IMR-90 (cell line): ENCODE measurements at regions not wholly inside any gene's neighbourhood (a gene's known extent, or its start where the extent isn't known, plus 50 kb on each side); places are given as distances from the start of the nearest gene placed in this dataset.

Experiments
- ATAC-seq: fragments of 200-7000 bp; cut with Tn5 transposase; 2 replicates; pipeline ENCODE4 v1.9.1; 2020; ENCODE audit warnings: low read depth, mild to moderate bottlenecking, moderate library complexity
- BruUV-seq: library from RNA; stranded (reverse); fragments of 400-500 nt; replicated peaks from 2 replicates; lab custom pipeline; 2021; lab: Mats Ljungman, UMichigan
- CTCF ChIA-PET: fragments of 300-600 bp; formaldehyde crosslinking; extraction: SDS; loops from one replicate; lab custom pipeline; 2021; ENCODE audit warnings: antibody characterized with exemption; lab: Yijun Ruan, JAX
- POLR2A ChIA-PET: fragments of 300-600 bp; sonication (Branson Sonifier 250); formaldehyde crosslinking; loops from one replicate; lab custom pipeline; 2022; ENCODE audit warnings: antibody characterized with exemption; ENCODE audit not compliant: unreplicated experiment; lab: Charles Lee
- DNase-seq: peaks from one replicate; pipeline ENCODE4 v3.0.0; 2013
- H2AFZ ChIP-seq: replicated peaks from 2 replicates; pipeline ENCODE3; 2013; ENCODE audit warnings: low read length, mild to moderate bottlenecking; ENCODE audit not compliant: poor library complexity
- H2AK5ac ChIP-seq: 2 replicates; pipeline ENCODE4 v1.6.1; 2013; ENCODE audit warnings: low read depth, low read length, inconsistent platforms
- H2AK9ac ChIP-seq: replicated peaks from 2 replicates; pipeline ENCODE3; 2013; ENCODE audit warnings: mild to moderate bottlenecking, low read depth, low read length, moderate library complexity; ENCODE audit not compliant: poor library complexity
- H2BK120ac ChIP-seq: 2 replicates; pipeline ENCODE4 v1.6.1; 2013; ENCODE audit warnings: low read depth, low read length, inconsistent platforms
- H2BK15ac ChIP-seq: 3 replicates; pipeline ENCODE4 v1.6.1; 2013; ENCODE audit warnings: low read depth, low read length, inconsistent platforms
- H2BK20ac ChIP-seq: 2 replicates; pipeline ENCODE4 v1.6.1; 2013; ENCODE audit warnings: low read depth, mild to moderate bottlenecking, inconsistent platforms, low read length, moderate library complexity
- H2BK5ac ChIP-seq: 2 replicates; pipeline ENCODE4 v1.6.1; 2013; ENCODE audit warnings: mild to moderate bottlenecking, low read depth, low read length, inconsistent platforms; ENCODE audit not compliant: poor library complexity, severe bottlenecking
- H3K14ac ChIP-seq: replicated peaks from 2 replicates; pipeline ENCODE4 v1.6.1; 2013; ENCODE audit warnings: low read depth, low read length, inconsistent platforms
- H3K18ac ChIP-seq: 2 replicates; pipeline ENCODE4 v1.6.1; 2013; ENCODE audit warnings: low read depth, low read length, control low read depth
- H3K23ac ChIP-seq: 2 replicates; pipeline ENCODE4 v1.6.1; 2013; ENCODE audit warnings: low read depth, low read length, inconsistent platforms
- H3K27ac ChIP-seq: 2 replicates; pipeline ENCODE4 v1.5.1; 2013; ENCODE audit warnings: mild to moderate bottlenecking, control low read depth, low read length; ENCODE audit not compliant: insufficient read depth
- H3K27me3 ChIP-seq: 2 replicates; pipeline ENCODE4 v1.6.1; 2013; ENCODE audit warnings: low read length; ENCODE audit not compliant: control insufficient read depth, insufficient read depth
- H3K36me3 ChIP-seq: 2 replicates; pipeline ENCODE4 v1.6.1; 2013; ENCODE audit warnings: low read length, mixed read lengths; ENCODE audit not compliant: control insufficient read depth, insufficient read depth
- H3K4ac ChIP-seq: 2 replicates; pipeline ENCODE4 v1.6.1; 2013; ENCODE audit warnings: low read depth, low read length, inconsistent platforms
- H3K4me1 ChIP-seq: 2 replicates; pipeline ENCODE4 v1.6.1; 2013; ENCODE audit warnings: low read length, mixed read lengths; ENCODE audit not compliant: control insufficient read depth, insufficient read depth
- H3K4me2 ChIP-seq: 2 replicates; pipeline ENCODE4 v1.6.1; 2013; ENCODE audit warnings: low read depth, mild to moderate bottlenecking, control low read depth, low read length, moderate library complexity
- H3K4me3 ChIP-seq: 2 replicates; pipeline ENCODE4 v1.5.1; 2013; ENCODE audit warnings: low read depth, mild to moderate bottlenecking, control low read depth, low read length, moderate library complexity; ENCODE audit not compliant: insufficient read depth
- H3K56ac ChIP-seq: 2 replicates; pipeline ENCODE4 v1.6.1; 2013; ENCODE audit warnings: low read length, inconsistent platforms; ENCODE audit not compliant: insufficient read depth; ENCODE audit errors: extremely low read depth
- H3K79me1 ChIP-seq, 2 experiments: 2 replicates each; pipeline ENCODE4 v1.6.1; 2013; ENCODE audit warnings: low read length in 2 of 2, inconsistent platforms in 1 of 2, low read depth in 1 of 2
- H3K9ac ChIP-seq: 2 replicates; pipeline ENCODE4 v1.6.1; 2013; ENCODE audit warnings: low read depth, low read length, control low read depth
- H3K9me1 ChIP-seq: 2 replicates; pipeline ENCODE4 v1.6.1; 2013; ENCODE audit warnings: low read length, inconsistent platforms; ENCODE audit not compliant: insufficient read depth
- H3K9me3 ChIP-seq: 2 replicates; pipeline ENCODE4 v1.6.1; 2013; ENCODE audit warnings: low read length; ENCODE audit not compliant: control insufficient read depth, insufficient read depth
- H4K20me1 ChIP-seq: 2 replicates; pipeline ENCODE4 v1.6.1; 2013; ENCODE audit warnings: low read length, inconsistent platforms; ENCODE audit not compliant: insufficient read depth
- H4K5ac ChIP-seq: 2 replicates; pipeline ENCODE4 v1.6.1; 2013; ENCODE audit warnings: mild to moderate bottlenecking, low read depth, low read length, control low read depth
- H4K8ac ChIP-seq, 2 experiments: 2 replicates each; pipeline ENCODE4 v1.6.1; 2013; ENCODE audit warnings: low read depth in 2 of 2, low read length in 2 of 2, control low read depth in 1 of 2, inconsistent platforms in 1 of 2
- H4K91ac ChIP-seq: 2 replicates; pipeline ENCODE4 v1.6.1; 2013; ENCODE audit warnings: low read depth, low read length, inconsistent platforms; ENCODE audit not compliant: insufficient read depth
- BHLHE40 ChIP-seq: fragments of 150-350 bp; IDR thresholded peaks from 2 replicates; pipeline ENCODE4 v1.6.1; 2016; ENCODE audit warnings: mild to moderate bottlenecking, low read depth, low read length
- CEBPB ChIP-seq: IDR thresholded peaks from 2 replicates; pipeline ENCODE4 v1.6.1; 2012; ENCODE audit warnings: low read depth, low read length, improper control_type of control experiment
- CHD1 ChIP-seq: IDR thresholded peaks from 2 replicates; pipeline ENCODE4 v1.6.1; 2012; ENCODE audit warnings: low read depth, low read length, improper control_type of control experiment
- CTCF ChIP-seq: conservative IDR thresholded peaks from 2 replicates; pipeline ENCODE4 v1.5.1; 2012; ENCODE audit warnings: mild to moderate bottlenecking, low read depth, low read length, improper control_type of control experiment
- ELK1 ChIP-seq: fragments of 150-350 bp; IDR thresholded peaks from 2 replicates; pipeline ENCODE4 v1.6.1; 2016; ENCODE audit warnings: low read depth, mild to moderate bottlenecking, low read length, moderate library complexity, borderline replicate concordance
- FOS ChIP-seq: fragments of 150-350 bp; IDR thresholded peaks from 2 replicates; pipeline ENCODE4 v1.6.1; 2016; ENCODE audit warnings: low read depth, low read length
- MAFK ChIP-seq: IDR thresholded peaks from 2 replicates; pipeline ENCODE4 v1.6.1; 2012; ENCODE audit warnings: low read depth, low read length, improper control_type of control experiment
- MAZ ChIP-seq: IDR thresholded peaks from 2 replicates; pipeline ENCODE4 v1.6.1; 2012; ENCODE audit warnings: low read depth, mild to moderate bottlenecking, low read length, improper control_type of control experiment, moderate library complexity, borderline replicate concordance
- MXI1 ChIP-seq: IDR thresholded peaks from 2 replicates; pipeline ENCODE4 v1.6.1; 2012; ENCODE audit warnings: low read depth, mild to moderate bottlenecking, low read length, moderate library complexity, borderline replicate concordance
- NFE2L2 ChIP-seq: fragments of 150-350 bp; IDR thresholded peaks from 2 replicates; pipeline ENCODE4 v1.6.1; 2016; ENCODE audit warnings: low read depth, mild to moderate bottlenecking, low read length
- POLR2A ChIP-seq: IDR thresholded peaks from 2 replicates; pipeline ENCODE4 v1.6.1; 2012; ENCODE audit warnings: mild to moderate bottlenecking, low read depth, low read length
- RAD21 ChIP-seq: IDR thresholded peaks from 2 replicates; pipeline ENCODE4 v1.6.1; 2012; ENCODE audit warnings: low read length, improper control_type of control experiment
- RCOR1 ChIP-seq: IDR thresholded peaks from 2 replicates; pipeline ENCODE4 v1.6.1; 2012; ENCODE audit warnings: mild to moderate bottlenecking, low read length, improper control_type of control experiment; ENCODE audit not compliant: insufficient replicate concordance
- RFX5 ChIP-seq: IDR thresholded peaks from 2 replicates; pipeline ENCODE4 v1.8.0; 2012; ENCODE audit warnings: low read depth, mild to moderate bottlenecking, low read length, moderate library complexity
- SMC3 ChIP-seq: fragments of 150-350 bp; IDR thresholded peaks from 2 replicates; pipeline ENCODE4 v1.6.1; 2016; ENCODE audit warnings: low read depth, mild to moderate bottlenecking, antibody characterized with exemption, low read length, moderate library complexity
- USF2 ChIP-seq: fragments of 150-350 bp; IDR thresholded peaks from 2 replicates; pipeline ENCODE4 v1.6.1; 2017; ENCODE audit warnings: mild to moderate bottlenecking, antibody characterized with exemption, low read length, low read depth
- WGBS, 2 experiments: methylation state at CpG; one replicate each; pipeline versions ENCODE4 v1.1.5 to v1.1.7; 2013; ENCODE audit warnings: missing lambda C conversion rate in 2 of 2; ENCODE audit not compliant: insufficient read length in 1 of 2; ENCODE audit errors: extremely low coverage in 2 of 2; 5-methylcytosine and 5-hydroxymethylcytosine counted together
- dilution Hi-C: fragments of 300-500 bp; cut with HindIII; formaldehyde crosslinking; loops from one replicate; pipeline ENCODE4 v1.14.3; 2018; ENCODE audit warnings: low sequenced_read_pairs; ENCODE audit not compliant: unreplicated experiment
- in situ Hi-C: fragments of 300-500 bp; cut with MboI; formaldehyde crosslinking; loops from 3 replicates; pipeline ENCODE4 v1.14.3; 2019; ENCODE audit warnings: low sequenced_read_pairs, inconsistent platforms, mixed read lengths
- intact Hi-C: fragments of 100-400 bp; cut with micrococcal nuclease; formaldehyde crosslinking; loops from 2 replicates; pipeline ENCODE4 v1.10.0; 2022

- WGBS, 2 experiments, result no CpG with 5 or more reads among the region's 8 CpGs
- Histone ChIP-seq H3K27me3 (no peaks in the 10 kb centered on the region), H3K36me3 (no peaks in the 10 kb centered on the region), H3K4me3 (no peak overlapping the region), H2AK5ac (no peak overlapping the region), H2BK20ac (no peak overlapping the region), H3K14ac (no peak overlapping the region), H2AFZ (no peak overlapping the region), H3K27ac (no peak overlapping the region), H3K56ac (no peak overlapping the region), H4K91ac (no peak overlapping the region), H3K4ac (no peak overlapping the region), H4K20me1 (no peaks in the 10 kb centered on the region), H2BK15ac (no peak overlapping the region), H3K4me2 (no peak overlapping the region), H3K18ac (no peak overlapping the region), H3K9me1 (no peaks in the 10 kb centered on the region), H3K79me1 (no peaks in the 10 kb centered on the region), H4K5ac (no peak overlapping the region), H2BK5ac (no peak overlapping the region), H3K4me1 (no peaks in the 10 kb centered on the region), H2BK120ac (no peak overlapping the region), H3K9me3 (peaks cover 8% of the 10 kb centered on the region; the same call in 1 of the 2 replicates), H2AK9ac (no peak overlapping the region), H3K23ac (no peak overlapping the region), H3K9ac (no peak overlapping the region), H4K8ac (no peak overlapping the region)
- CTCF ChIA-PET, result no interaction called here
- BruUV-seq, result no TSS peak
- dilution Hi-C loops, result no loop called here
- no peak for TF ChIP-seq USF2
- no peak for TF ChIP-seq MAFK
- TF ChIP-seq CHD1, result no peak
- TF ChIP-seq CTCF, result no peak
- no peak for TF ChIP-seq MXI1
- TF ChIP-seq POLR2A, result no peak
- TF ChIP-seq MAZ, result no peak
- no peak for TF ChIP-seq CEBPB
- TF ChIP-seq RCOR1, result no peak
- no peak for TF ChIP-seq SMC3
- TF ChIP-seq ELK1, result no peak
- TF ChIP-seq FOS, result no peak
- no peak for TF ChIP-seq BHLHE40
- TF ChIP-seq RFX5, result no peak
- TF ChIP-seq NFE2L2, result no peak
- no peak for TF ChIP-seq RAD21
- ATAC-seq, result no peak
- POLR2A ChIA-PET, result no interaction called here
- in situ Hi-C loops, result no loop called here
- no peak for DNase-seq
- intact Hi-C loops, result no loop called here
Observed at GRCh38 chr14:106657460-106657859, 1131.1 kb downstream of the TMEM121 start.
